Activated CD4-positive, CD25-positive, alpha-beta regulatory T cell treated with anti-CD3 and anti-CD28 coated beads, Interleukin-2, amount 50 U/mL, for 24 hours (primary cell): ENCODE measurements at regions not wholly inside any gene's neighbourhood (a gene's known extent, or its start where the extent isn't known, plus 50 kb on each side); places are given as distances from the start of the nearest gene placed in this dataset.
"Not testable (repeated sequence)": the region's sequence is repeated elsewhere in the genome, so short reads cannot be mapped to it uniquely, and the experiment has no call there.

Experiments used
- ATAC-seq, 2 donors: fragments of 150-1000 bp; cut with Tn5 transposase; one replicate each; pipeline ENCODE4 v1.10.0; 2021; ENCODE audit warnings: mild to moderate bottlenecking in 1 of 2, moderate library complexity in 1 of 2

DNA sequence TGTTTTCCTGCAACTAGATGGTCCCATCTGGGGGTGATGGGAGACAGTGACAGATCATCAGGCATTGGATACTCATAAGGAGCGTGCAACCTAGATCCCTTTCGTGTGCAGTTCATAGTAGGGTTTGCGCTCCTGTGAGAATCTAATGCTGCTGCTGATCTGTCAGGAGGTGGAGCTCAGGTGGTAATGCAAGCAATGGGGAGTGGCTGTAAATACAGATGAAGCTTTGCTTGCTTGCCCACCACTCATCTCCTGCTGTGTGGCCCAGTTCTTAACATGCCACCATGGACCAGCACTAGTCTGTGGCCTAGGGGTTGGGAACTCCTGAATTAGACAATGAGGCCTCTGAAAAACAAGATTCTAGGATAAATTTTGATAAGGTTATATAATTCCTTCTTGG lies 430.6 kb downstream of the KCNJ2 start:
- not testable (repeated sequence) for ATAC-seq

DNA sequence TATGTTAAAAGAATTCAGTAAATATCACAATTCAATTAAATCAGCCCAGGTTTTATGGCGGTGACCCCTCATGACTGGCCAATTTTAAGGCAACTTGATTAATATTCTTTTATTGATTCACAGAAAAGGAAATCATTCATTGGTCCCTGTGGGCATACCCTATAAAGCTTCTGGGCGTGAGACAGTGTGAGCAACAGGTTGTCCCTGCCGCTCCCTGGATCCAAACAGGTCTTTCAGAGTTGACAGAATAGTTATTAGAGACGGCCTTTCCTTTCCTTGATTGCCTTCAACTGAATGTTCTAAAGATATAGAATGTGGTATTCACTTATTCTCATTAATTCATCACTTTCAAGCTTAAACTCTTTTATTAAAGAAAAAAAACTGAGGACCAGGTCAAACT lies 433.9 kb downstream of the KCNJ2 start:
- ATAC-seq, result no peak

DNA sequence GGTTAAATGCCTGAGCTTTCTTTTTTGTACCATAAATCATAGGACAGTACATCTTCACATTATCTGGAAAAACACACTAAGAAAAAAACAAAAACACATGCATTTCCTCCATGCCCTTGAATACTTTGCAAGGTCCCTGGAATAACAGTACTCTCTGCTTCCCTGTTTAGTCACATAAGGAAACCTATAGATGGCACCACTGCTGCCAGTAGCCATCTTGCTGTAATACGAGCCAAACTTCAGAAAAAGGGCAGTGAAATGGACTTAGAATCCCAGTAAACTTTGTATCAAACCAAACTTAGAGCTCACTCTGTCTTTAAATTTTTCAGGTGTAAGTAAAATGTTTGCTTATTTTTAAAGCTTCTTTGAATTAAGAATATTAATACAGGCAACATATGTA lies 435.5 kb downstream of the KCNJ2 start:
- no peak for ATAC-seq

DNA sequence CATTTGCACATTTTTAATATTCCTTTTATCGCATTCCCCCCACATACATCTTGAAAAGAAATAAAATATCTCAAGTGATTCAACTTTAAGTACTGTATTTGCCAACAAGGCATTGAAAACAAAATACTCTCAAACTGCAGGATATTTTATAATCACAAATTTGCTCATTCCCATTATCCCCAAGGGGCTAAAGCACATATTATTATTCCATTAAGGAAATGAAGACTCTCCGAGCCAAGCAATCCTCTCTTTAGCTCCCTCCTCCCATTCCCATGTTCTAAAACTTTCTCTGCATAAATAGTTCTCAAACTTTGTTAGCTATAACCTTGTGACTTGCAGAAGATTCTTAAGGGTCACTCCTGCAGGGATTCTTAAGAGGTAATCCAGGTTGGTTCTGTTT lies 436.8 kb downstream of the KCNJ2 start:
- no peak for ATAC-seq

DNA sequence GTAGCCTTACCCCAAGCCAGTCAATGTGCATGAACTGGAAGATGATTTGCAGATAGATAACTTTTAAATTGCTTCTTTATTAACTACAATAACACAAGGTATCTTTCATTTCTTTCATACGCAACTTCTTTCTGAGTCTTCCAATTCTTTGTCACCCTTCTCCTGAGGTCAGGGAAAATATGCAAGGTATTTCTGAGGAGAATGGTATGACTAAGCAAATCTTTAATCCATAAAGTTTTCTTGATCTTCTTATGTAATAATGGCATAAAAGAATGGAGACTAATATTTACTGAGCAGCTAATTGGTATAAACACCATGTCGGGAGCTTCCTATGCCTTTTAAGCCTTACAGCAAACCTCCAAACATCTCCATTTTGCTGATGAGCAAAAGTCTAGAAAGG lies 438.9 kb downstream of the KCNJ2 start:
- ATAC-seq, result no peak

DNA sequence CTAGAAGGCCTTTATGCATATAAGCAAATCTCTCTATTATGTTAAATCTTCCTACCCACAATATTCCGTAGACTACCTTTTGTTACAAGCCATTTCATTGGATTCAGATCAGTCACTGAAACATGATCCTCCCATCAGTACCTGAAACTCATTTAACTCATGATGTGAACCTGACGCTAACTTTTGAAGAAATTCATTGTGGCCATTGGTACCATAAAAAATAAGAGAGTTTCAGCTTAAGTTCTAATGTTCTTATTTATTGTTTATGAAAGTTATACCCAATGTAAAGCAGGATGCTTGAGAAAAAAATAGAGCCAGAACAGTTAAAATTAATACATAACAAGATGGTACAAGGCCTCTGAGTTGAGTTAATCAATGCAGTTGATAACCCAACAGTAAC lies 439.6 kb downstream of the KCNJ2 start:
- ATAC-seq, result no peak

DNA sequence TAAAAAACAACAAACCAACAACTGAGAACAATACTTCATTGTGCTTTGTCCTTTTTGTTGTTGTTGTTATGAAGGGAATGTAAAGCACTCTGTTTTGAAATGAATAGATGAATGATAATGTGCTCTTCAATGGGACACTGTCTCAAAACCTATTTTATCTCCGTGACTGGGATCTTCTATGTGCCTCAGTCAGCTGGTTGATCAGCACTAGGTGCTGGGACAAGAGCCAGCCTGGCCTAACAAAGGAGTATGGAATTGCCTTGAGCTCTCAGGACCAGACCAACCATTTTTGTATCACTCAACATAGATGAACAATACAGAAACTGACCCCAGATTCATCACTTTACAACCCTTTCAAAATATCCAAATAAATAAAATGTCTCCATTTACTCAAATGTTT lies 440.2 kb downstream of the KCNJ2 start:
- ATAC-seq, result no peak

DNA sequence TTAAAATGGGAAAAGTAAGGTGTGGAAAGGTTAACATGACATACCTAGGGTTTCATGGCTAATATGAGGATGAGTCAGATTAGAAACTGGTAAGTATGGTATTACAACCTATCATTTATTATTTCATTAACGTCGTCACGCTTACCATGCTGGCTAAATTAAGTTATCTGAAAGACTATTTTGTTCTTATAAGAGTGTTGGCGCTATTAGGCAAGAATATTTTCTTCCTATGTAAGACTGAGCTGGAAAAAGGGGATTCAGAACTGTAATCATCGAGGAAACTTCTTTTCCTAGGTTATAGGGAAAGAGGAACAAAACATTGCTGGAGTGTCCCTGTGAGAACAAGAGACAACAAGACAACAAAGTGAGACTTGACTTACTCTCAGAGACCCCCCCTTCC lies 440.8 kb downstream of the KCNJ2 start:
- ATAC-seq, result no peak

DNA sequence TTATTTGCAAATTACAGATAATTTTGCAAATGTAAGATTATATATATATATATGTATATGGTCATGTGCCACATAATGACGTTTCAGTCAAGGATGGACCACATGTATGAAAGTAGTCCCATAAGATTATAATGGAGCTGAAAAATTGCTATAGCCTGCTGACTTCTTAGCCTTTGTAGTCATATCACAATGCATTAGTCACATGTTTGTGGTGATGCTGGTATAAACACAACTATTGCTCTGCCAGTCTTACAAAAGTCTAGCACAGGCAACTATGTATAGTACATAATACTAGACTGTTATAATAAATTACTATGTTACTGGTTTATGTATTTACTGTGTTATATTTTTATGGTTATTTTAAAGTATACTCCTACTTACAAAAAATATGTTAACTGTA lies 444.3 kb downstream of the KCNJ2 start:
- no peak for ATAC-seq

DNA sequence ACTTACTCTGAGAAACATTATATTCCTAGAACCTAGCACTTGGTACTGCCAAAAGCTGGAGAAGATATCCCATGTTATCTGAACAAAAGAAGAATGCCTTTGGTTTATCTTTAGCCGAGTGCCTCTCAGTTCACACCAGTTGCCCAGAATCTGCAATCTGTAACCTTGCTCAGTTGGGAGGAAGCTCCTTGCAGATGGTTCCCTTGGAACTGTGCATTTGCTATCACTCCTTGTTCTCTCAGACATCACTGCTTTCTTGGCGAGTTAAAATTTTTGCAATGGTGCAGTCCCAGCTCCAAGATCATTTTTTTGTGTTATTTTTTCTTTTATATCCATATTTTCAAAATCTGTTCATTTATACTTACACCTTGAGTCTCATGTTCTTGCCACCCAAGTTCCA lies 446.5 kb downstream of the KCNJ2 start:
- no peak for ATAC-seq

DNA sequence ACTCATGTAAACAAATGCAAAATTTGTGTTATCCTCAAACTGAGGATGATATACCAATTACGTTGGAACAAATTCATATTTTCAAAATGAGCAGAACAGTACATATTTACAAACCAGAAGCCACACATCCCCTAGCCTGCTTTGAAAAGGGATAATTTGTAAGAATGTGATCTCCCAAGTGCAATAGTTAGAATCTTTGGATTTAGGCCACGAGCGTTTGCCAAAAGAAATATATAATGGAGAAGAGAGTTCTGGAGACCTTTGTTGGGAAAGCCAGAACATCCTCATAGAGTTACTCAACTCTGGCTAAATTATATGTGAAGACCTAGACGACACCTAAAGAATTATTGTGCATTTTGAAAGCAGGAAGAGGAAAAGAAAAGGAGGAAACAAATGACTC lies 449.3 kb downstream of the KCNJ2 start:
- ATAC-seq, result no peak

DNA sequence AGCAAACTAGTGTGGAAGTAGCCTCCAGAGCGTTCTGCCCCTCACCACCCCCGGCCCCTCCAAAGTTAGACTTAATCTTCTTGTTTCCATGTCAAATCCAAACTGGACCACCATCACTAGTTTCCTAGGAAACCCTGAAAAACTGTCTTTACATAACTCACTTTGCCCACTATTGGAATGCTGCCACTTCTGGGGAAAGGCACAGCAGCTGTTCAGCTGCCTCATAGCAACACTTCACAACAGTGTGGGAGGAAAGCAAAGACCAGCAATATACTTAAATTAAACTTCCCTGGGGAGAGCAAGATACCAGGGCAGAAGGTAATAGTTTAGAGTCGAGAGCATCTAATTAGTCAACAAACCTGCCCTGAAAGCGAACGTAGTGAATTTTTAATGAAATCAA lies 452.2 kb downstream of the KCNJ2 start:
- no peak for ATAC-seq

DNA sequence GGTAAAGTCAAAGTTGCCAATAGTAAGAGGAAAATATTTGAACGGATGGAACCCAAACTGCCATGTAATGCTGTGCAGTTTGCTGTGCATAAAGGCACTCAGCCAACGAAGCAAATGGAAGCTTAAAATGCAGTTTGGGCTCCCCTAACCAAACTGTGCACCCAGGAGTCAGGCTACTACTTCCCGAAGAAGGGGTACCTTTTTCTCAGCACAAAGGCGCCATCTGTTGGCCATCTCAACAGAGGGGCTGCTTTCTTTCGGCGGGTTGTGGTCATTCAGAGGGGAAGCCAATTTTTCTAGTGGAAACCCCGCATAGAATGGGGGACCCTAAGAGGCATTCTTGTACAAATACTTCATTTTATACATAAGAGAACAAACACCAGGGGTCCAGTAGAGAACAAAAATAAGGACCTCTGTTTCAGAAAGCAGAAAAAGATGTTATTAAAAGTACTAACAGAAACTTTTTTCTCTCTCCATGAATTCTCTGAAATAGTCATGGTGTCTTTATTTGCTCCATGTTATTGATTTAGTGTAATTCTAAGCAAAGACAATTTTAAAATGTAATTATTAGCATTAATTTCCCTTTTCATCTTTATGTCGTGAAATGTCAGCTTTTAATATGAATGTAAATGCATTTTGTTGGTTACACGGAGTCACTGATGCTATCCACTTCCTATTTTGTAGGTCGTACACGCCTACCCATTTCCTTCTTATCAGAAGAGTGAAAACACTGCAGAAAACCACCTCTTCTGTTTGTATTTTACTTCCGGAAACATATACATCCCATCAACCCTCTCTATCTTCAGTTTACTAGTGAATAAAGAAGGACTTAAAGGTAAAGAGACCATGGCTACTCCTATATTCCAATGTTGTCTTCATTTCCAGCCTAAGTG lies 453.3 kb downstream of the KCNJ2 start:
- ATAC-seq, result no peak

DNA sequence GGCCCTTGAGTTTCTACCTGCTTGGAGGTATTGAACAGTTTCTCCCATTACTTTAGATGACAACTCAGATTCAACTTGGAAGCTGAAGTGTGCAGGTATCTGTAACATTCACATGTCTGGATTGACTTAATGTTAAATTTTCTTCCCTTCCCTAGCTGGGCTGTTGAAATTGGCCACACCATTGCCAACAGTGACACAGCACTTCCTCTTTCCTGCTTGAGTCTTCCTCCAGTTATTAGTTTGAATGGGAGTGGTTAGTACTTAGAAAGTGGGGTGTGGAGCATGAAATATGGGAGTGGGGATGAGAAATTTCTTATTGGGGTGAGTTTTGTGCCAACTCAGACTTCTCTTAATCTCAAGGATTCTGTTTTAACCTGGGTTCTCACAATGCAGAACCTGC lies 454.9 kb downstream of the KCNJ2 start:
- ATAC-seq, result no peak

DNA sequence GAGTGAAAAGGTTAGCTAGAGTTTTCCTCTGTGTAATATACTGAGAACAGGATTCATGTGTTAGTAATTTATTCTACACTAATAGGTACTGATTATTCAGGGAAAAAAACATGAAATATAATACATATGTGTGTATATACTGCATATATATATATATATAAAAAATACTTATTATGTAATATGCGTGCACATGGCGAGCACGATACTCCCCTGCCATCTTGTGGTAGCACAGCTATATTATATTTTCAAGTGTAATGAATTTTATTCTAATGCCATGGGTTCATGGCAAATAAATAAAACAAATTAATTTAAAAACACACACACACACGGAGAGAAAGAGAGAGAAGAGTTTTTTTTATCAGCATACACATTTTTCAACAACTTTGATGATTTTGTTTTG lies 460.6 kb downstream of the KCNJ2 start:
- no peak for ATAC-seq

DNA sequence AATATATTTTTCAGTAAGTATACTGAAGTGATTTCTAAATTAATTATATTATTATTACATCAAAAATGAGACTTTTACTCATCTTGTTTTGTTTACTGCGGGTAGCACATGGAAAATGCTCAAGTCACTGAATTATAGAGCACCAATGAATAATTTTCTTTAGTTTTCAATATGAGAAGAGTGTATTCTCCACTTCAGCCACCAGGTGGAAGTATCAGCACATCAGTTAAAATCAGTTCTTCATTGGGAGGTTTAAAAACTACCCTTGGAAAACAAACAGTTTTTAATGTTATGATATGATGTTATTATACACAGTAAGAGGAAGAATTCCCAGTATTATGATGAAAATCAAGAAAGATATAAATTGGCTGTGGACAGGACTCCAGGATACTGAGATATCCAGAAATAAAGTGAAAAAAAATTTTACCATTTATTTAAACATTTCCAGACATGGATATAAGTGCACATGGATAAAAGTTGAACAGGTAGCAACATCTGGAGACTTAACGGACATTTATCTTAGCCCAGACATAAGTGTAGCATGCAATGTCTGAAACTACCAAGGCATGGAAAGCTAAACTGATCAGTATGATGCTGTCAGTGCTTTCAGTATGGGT lies 467.3 kb downstream of the KCNJ2 start:
- no peak for ATAC-seq

DNA sequence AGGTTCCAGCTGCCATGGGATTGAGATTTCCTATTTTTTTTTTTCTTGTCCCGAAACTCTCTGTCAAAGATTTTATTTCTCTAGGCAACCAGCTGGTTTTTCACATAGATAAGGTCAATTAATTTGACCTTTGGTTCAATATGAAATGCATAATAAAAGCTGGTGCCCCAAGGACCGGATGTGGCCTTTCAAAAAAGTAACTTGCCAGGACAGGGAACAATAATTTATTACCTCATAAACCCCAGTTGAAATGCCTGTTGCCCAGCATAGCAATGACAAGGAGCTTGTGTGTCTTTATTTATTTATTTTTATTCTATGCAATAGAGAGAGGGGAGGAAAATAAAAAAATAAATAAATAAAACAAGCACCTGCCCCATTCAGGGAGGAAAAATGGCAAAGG lies 472.7 kb downstream of the KCNJ2 start:
- ATAC-seq, result no peak

DNA sequence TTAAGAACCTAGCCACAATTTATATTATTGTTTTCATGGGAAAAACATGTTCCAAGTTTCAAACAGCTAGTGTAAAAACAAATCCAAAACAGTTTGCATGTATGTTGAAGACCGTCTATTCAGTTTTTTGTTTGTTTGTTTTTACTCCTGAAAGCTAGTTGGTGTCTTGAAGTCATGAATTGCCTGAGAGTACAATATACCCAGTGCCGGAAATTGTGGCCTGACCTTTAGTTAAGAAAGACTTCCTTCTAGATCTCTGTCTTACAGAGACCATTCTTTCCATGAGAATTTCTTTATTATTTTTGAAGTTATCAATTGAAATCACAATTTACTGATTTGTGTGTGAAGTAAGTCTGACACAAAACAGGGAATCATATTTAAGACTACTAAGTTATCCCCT lies 474.8 kb downstream of the KCNJ2 start:
- no peak for ATAC-seq

DNA sequence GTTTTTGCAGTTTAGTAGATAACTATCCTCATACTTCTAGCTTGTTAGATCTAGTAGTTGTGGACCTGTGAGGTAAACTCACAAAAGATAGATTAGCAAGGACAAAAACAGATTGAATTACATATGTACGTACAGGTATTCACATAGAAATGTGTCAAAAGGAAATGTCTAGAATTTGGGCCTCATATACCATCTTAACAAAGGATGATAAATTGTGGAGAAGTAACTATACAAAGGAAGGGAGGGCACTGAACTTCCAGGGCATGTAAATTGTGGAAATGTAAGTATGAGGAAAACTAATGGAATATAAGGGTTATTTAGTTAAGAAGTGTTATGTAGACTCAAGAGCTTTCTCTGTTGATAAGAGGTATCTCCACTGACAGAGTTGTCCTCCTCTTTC lies 477.3 kb downstream of the KCNJ2 start:
- no peak for ATAC-seq

DNA sequence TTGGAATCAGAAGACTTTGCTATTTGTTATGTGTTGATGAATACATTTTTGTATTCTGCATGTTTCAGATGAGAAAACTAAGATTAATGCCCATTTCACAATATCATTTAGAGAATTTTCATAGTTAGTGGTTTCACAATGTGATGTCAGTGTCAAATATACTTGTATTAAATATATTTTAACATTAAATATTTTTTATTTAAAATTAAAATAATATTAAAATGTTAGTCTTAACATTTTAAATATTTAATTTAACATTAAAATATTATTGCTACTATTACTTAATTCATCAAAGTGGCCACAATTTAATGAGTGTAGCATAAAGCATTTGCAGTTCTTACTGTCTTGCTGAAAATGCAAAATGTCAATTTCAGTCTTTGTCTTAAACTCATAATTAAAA lies 478.8 kb downstream of the KCNJ2 start:
- ATAC-seq, result no peak

DNA sequence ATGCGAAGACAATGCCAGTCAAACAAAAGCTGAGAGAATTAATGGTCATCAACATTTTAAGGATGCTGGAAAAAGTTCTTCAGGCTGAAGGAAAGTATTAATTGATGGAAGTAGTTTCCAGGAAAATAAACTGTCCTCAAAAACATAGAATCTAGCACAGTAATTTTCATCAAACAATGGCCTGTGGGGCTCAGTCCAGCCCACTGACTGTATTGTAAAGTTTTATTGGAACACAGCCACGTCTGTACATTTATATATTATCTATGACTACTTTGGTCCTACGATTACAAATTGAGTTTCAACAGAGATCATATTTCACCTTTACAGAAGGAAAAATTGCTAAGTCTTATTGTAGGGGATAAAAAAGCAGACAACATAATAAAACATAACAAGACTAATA lies 484.5 kb downstream of the KCNJ2 start:
- ATAC-seq, result no peak

DNA sequence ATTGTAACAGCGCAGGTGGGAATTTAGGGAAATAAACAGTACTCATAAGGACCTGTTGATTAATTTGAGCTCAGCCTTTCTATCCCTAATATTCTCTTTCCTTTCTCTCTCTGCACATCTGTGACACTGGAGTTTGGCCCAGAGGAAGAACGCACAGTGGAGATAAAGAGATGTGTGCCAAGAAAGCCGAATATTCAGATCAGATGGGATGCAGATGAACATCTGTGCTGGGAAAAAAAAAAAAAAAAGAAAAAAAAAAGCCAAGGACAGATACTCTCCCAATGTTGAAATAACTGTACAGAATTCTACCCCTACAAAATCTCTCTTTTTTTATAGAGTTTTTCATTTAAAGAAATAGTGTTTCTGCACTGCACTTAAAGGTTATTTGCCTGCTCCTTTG lies 485.4 kb downstream of the KCNJ2 start:
- no peak for ATAC-seq

DNA sequence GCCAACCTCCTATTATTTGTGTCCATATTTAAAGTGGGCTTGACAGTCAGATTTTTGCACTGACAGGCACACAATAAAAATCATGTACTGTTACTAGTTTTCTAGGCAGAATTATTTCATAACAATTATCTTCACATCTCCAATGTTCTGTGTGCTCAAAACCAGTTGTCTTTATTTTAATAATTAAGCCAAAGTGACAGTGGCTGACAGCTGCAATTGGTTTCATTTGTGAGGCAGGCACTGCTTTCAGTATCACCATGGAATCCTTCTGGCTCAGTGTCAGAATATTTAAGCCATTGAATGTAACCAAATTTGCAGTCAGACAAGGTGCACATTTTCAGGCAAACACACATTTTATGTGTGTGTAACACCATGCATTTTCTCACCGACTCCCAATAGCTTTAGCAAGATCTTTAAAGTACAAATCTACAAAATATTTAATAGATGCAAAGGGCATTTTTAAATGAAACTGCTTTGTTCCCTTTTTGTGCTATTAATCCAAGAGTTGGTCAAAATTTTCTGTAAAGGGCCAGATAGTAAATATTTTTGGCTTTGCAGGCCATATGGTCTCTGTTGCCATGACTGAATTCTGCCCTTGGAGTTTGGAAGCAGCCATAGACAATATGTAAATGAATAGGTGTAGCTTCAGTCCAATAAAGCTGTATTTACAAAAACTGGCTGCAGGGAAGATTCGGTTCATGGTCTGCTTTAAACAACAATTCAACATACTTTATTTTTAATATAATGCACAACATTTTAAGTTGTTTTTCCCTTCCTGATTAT lies 486.0 kb downstream of the KCNJ2 start:
- no peak for ATAC-seq

DNA sequence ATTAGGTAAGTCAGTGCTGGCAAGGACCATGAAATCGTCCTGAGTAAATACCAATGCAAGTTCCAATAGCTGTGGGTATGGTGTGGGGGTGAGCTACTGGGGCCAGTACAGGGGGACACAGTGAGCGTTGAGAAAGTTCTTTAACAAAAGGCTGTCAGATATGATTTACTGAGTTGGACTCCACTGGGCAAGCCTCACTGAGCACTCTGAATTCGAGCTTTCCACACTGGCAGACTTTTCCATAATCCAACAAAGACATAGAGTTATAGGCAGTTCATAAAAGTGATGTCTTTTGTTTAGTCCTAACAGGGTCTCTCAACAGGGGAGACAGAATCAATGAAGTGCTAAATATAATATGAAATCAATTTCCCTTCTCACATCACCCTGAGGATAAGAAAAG lies 489.0 kb downstream of the KCNJ2 start:
- no peak for ATAC-seq
